ENCODE measurements at regions not wholly inside any gene's neighbourhood (a gene's known extent, or its start where the extent isn't known, plus 50 kb on each side); places are given as distances from the start of the nearest gene placed in this dataset.

- no peak for DNase-seq (ENCODE audit: low spot score)
- no peak for TF ChIP-seq CTCF (IDR thresholded peaks at IDR 0.05; ENCODE audit: extremely low read depth, insufficient read depth, missing control alignments)
- in situ Hi-C loops (cut with MboI; ENCODE audit: low pct_unique_long_range_greater_than_20kb, low sequenced_read_pairs, unreplicated experiment): no loop called here
Observed at GRCh38 chr2:193868132-193868531, 1673.4 kb upstream of the TMEFF2 start.

GRCh38 chr2:193867454-193867853, 1672.7 kb upstream of the TMEFF2 start:
- DNase-seq (ENCODE audit: low spot score): no peak
- in situ Hi-C loops (cut with MboI; ENCODE audit: low pct_unique_long_range_greater_than_20kb, low sequenced_read_pairs, unreplicated experiment): no loop called here
- TF ChIP-seq CTCF (IDR thresholded peaks at IDR 0.05; ENCODE audit: extremely low read depth, insufficient read depth, missing control alignments): no peak

- no peak for TF ChIP-seq CTCF (IDR thresholded peaks at IDR 0.05; ENCODE audit: extremely low read depth, insufficient read depth, missing control alignments)
- in situ Hi-C loops (cut with MboI; ENCODE audit: low pct_unique_long_range_greater_than_20kb, low sequenced_read_pairs, unreplicated experiment): no loop called here
Observed at GRCh38 chr2:193861557-193861956, 1666.8 kb upstream of the TMEFF2 start.

GRCh38 chr2:193847991-193848390, 1653.3 kb upstream of the TMEFF2 start:
- no peak for DNase-seq (ENCODE audit: low spot score)
- TF ChIP-seq CTCF (IDR thresholded peaks at IDR 0.05; ENCODE audit: extremely low read depth, insufficient read depth, missing control alignments): no peak
- in situ Hi-C loops (cut with MboI; ENCODE audit: low pct_unique_long_range_greater_than_20kb, low sequenced_read_pairs, unreplicated experiment): no loop called here

More at GRCh38 chr2:193861557-193861956, 1666.8 kb upstream of the TMEFF2 start:
- no peak for DNase-seq (ENCODE audit: low spot score)

GRCh38 chr2:193847130-193847529, 1652.4 kb upstream of the TMEFF2 start:
- TF ChIP-seq CTCF (IDR thresholded peaks at IDR 0.05; ENCODE audit: extremely low read depth, insufficient read depth, missing control alignments): no peak
- in situ Hi-C loops (cut with MboI; ENCODE audit: low pct_unique_long_range_greater_than_20kb, low sequenced_read_pairs, unreplicated experiment): no loop called here
- no peak for DNase-seq (ENCODE audit: low spot score)

GRCh38 chr2:193845604-193846003, 1650.9 kb upstream of the TMEFF2 start:
- no peak for DNase-seq (ENCODE audit: low spot score)
- in situ Hi-C loops (cut with MboI; ENCODE audit: low pct_unique_long_range_greater_than_20kb, low sequenced_read_pairs, unreplicated experiment): no loop called here
- no peak for TF ChIP-seq CTCF (IDR thresholded peaks at IDR 0.05; ENCODE audit: extremely low read depth, insufficient read depth, missing control alignments)

GRCh38 chr2:193843675-193844074, 1648.9 kb upstream of the TMEFF2 start:
- no peak for TF ChIP-seq CTCF (IDR thresholded peaks at IDR 0.05; ENCODE audit: extremely low read depth, insufficient read depth, missing control alignments)
- in situ Hi-C loops (cut with MboI; ENCODE audit: low pct_unique_long_range_greater_than_20kb, low sequenced_read_pairs, unreplicated experiment): no loop called here
- no peak for DNase-seq (ENCODE audit: low spot score)
